ENCODE measurements at regions not wholly inside any gene's neighbourhood (a gene's known extent, or its start where the extent isn't known, plus 50 kb on each side); places are given as distances from the start of the nearest gene placed in this dataset.

- DNase-seq, result peak in 3 of 10 donors; percentile 34 to 70 (median 47)
- intact Hi-C loops (cut with DNase I), result no loop called here
These were observed 120.9 kb downstream of the PTPRS start for GRCh38 chr19:5219551-5220304.

- DNase-seq, result peak in 3 of 10 donors; percentile 14 to 25 (median 24)
- intact Hi-C loops (cut with DNase I), result no loop called here
These were observed 121.6 kb downstream of the PTPRS start for GRCh38 chr19:5218963-5219530.

GRCh38 chr19:5218255-5218855 is 122.3 kb downstream of the PTPRS start:
- intact Hi-C loops (cut with DNase I), result no loop called here
- DNase-seq, result peak in 3 of 10 donors; percentile 13 to 37 (median 24)

DNA sequence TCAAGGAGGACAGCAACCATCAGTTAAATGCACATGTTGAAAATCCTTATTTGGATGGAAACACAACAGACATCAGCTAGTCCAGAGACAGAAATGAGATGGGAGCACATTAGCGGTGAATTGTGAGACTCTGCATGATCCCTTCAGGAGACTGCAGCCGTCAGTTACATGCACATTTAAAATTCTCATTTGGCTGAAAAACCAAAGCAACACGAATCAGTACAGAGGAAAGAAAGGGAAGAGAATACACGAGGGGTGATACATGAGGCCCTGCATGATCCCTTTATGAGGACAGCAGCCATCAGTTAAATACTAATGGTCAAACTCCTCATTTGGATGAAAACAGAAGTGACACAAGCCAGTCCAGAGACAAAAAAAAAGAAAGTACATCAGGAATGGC is 123.4 kb downstream of the PTPRS start:
- no peak for DNase-seq
- intact Hi-C loops (cut with DNase I), result no loop called here

GRCh38 chr19:5216141-5216847 is 124.3 kb downstream of the PTPRS start:
- intact Hi-C loops (cut with DNase I), result no loop called here
- peak in 3 of 10 donors; percentile 23 to 64 (median 37) for DNase-seq

GRCh38 chr19:5215431-5215830 is 125.2 kb downstream of the PTPRS start:
- intact Hi-C loops (cut with DNase I), result no loop called here
- peak in 2 of 10 donors; percentile 8 to 76 for DNase-seq

- DNase-seq, result peak in 1 of 10 donors; percentile 1
- intact Hi-C loops (cut with DNase I), result no loop called here
These were observed 125.7 kb downstream of the PTPRS start for GRCh38 chr19:5214902-5215301.

- intact Hi-C loops (cut with DNase I), result no loop called here
These were observed 126.2 kb downstream of the PTPRS start for GRCh38 chr19:5214371-5214770.

DNA sequence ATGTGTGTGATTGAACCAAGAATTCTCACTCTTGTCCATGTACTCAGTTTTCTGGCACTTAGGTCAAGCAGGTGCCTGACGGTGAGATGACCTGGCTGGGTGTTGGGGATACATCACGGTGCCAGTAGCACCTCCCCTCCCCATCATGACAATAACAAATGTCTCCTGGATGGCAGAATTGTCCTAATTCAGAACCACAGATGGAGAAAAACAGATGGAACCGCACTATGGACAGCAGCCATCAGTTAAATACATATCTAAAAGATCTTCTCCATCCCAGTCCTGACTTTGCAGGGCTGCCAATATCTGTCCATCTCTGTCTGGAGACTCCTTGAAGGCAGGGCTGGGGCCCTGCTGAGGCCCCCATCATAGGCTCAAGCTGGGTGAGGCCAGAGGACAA is 126.9 kb downstream of the PTPRS start:
- DNase-seq, result peak in 1 of 10 donors; percentile 8
- intact Hi-C loops (cut with DNase I), result no loop called here

More at GRCh38 chr19:5214371-5214770, 126.2 kb downstream of the PTPRS start:
- peak in 2 of 10 donors; percentile 52 to 81 for DNase-seq

DNA sequence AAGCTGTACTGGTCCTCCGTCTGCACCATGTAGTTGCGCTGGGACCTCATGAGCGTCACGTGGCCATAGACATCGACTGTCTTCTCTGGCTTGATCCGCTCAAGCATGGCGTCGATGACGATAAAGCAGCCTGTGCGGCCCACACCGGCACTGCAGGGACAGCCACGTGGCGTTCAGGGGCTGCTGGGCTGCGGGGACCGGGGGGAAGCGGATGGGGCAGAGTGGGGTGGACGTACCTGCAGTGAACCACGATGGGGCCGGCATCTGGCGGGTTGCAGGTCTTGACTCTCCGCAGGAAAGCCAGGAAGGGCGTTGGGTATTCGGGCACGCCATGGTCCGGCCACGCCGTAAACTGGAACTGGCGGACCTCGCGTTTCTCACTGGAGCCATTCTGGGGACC is 128.5 kb downstream of the PTPRS start:
- intact Hi-C loops (cut with DNase I), result no loop called here
- peak in 2 of 10 donors; percentile 73 to 78 for DNase-seq

DNA sequence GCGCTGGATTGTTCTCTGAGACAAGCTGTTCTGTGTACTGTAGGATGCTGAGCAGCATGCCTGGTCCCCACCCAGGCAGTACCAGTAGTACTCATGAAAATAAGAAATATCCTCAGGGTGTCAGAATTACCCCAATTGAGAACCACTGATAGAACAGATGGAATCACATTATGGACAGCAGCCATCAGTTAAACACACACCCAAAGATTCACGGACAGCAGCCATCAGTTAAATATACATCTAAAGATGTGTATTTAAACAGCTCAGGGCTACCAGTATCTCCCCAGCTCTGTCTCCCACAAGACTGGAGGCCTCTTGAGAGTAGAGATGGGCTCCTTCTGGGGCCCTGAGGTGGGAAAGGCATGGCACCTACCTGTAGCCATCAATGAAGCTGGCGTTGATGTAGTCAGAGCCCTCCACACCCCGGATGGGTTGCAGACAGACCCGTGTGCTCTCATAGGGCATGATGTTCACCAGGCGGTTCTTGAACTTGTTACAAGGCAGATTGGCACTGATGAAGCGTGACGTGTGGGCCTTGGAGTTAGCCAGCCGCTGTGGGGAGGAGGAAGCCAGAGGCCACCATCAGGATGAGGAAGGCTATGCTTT is 129.3 kb downstream of the PTPRS start:
- DNase-seq, result peak in 1 of 10 donors; percentile 55
- intact Hi-C loops (cut with DNase I), result no loop called here

GRCh38 chr19:5210556-5210955 is 130.1 kb downstream of the PTPRS start:
- intact Hi-C loops (cut with DNase I), result no loop called here
- DNase-seq, result peak in 2 of 10 donors; percentile 62 to 70

GRCh38 chr19:5207806-5208205 is 132.8 kb downstream of the PTPRS start:
- intact Hi-C loops (cut with DNase I), result no loop called here
- DNase-seq, result peak in 1 of 10 donors; percentile 63

- DNase-seq, result peak in 1 of 10 donors; percentile 66
- intact Hi-C loops (cut with DNase I), result no loop called here
These were observed 133.9 kb downstream of the PTPRS start for GRCh38 chr19:5206751-5207075.

DNA sequence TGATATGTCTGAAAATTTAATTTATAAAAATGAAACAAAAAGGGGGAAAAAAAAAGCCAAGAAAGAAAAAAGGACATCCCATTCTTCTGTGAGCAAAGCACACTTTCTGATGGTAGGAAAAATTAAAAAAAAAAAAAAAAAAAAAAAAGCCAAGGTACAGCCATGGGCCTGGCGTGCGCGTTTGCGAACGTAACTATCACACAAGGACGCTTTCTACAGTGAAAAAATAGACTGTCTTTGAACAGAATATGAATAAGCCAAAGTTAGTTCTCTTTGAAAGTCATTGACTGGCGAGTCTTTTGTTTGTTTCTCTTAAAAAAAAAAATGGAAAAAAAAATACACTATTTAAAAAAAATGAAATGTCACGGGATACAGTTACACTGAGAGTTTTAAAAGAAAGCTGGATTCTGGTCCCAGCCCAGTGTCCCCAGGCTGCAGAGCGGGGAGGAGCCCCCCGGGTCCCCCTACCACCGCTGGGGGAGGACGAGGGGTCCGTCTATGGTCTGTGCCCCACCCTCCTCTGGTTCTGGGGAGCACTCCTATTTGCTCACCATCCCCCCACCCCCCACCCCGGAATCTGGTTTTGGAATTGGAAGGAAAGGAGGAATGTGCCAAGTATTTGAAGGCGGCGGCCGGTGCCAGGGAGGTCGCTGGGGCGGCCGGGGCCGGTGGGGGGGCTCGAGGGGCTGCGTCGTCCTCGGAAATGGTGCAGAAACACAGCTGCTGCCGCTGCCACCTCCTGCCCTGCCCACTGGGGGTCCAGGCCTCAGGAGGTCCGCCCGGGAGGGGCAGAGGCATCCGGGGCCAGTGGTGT is 134.5 kb downstream of the PTPRS start:
- intact Hi-C loops (cut with DNase I), result no loop called here

DNA sequence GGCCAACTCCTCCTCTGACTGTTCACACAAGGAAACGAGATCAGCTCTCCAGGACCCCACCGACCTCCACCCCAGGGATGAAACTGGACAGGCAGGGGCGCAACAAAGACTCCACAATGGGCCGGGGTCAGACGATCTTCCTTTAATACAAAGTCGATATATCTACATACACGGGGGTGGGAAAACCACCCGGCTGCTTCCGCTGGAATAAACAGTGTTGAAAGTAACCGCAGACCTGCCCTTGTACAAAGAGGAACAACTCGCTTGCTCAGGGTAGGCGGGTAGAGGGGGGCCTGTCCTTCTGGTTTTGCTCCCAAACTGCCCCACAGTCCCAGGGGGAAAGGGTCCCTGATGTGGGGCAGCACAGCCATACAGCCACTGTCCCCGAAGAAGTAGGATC is 135.2 kb downstream of the PTPRS start:
- intact Hi-C loops (cut with DNase I), result no loop called here
- peak in 1 of 10 donors; percentile 49 for DNase-seq

More for the DNA sequence above, 134.5 kb downstream of the PTPRS start:
- peak in 1 of 10 donors; percentile 81 for DNase-seq

DNA sequence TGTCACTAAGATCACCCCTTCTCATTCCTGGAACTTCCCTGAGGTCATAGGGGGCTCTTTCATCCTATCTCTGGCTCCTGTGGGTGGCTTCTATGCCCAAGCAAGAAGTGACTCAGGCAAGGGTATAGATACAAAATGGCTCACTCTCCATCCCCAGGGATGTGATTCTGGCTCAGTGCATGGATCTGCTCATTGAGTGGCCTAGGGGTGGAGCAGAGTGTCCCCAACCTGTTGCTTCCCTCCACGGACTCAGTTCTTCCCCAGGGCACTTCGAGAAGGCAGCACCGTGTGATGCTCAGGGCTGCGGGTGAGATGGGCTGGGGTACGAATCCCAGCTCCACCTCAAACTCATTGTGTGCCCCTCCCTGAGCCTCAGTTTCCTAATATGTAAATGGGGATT is 136.4 kb downstream of the PTPRS start:
- intact Hi-C loops (cut with DNase I), result no loop called here
- no peak for DNase-seq

Data from posterior cingulate gyrus (tissue), 11 donors.